ENCODE measurements at regions not wholly inside any gene's neighbourhood (a gene's known extent, or its start where the extent isn't known, plus 50 kb on each side); places are given as distances from the start of the nearest gene placed in this dataset.

DNA sequence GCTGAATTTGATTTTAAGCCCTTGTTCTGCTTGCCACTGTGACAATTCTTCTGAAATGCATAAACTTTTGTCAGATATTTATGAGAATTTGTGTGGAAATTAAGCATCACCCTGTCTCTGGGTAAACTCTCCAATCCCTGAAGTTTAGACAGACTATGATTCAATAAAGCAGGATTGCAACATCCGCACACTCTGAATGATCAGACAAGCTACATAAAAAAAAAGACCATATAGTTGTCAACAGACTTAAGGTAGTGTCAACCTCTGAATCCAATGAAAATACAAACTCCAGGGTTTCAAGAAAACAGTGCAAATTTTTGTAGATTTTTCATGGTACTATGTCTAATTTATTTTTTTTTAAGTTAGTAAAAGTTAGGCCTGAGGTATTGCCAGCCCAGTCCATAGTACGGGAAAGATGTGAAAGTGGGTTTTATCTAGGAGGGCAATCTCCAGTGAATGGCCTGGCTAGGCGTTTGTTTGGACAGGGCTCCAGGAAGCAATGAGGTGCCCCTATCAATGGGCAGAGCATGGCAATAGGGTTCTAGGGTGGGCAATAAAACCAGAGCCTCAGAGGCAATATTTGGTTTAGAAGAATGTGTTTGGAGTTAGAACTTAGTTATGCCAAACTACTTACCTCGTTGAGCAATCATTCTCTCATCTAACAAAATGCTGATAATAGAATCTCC, 762.6 kb upstream of the SEMA6A start:
- H3K36me3 ChIP-seq (ENCODE audit: control insufficient read depth in 4 of 4, insufficient read depth in 4 of 4, low read length in 4 of 4): no peaks in the 10 kb centered on the region
- H3K27me3 ChIP-seq (ENCODE audit: control insufficient read depth in 3 of 3, insufficient read depth in 3 of 3, low read length in 2 of 3): no peaks in the 10 kb centered on the region
- no peak overlapping the region for H3K4me3 ChIP-seq
- H3K9me3 ChIP-seq (ENCODE audit: control insufficient read depth in 4 of 4, insufficient read depth in 3 of 4, low read length in 3 of 4): no peaks in the 10 kb centered on the region
- ATAC-seq (ENCODE audit: insufficient read depth, low FRiP score) (no peak), DNase-seq (no peak)
- no peak overlapping the region for H3K9ac ChIP-seq (ENCODE audit: insufficient read depth in 1 of 2, low read length in 2 of 2)
- H3K27ac ChIP-seq (ENCODE audit: low read depth in 1 of 2, low read length in 1 of 2): no peak overlapping the region
- TF ChIP-seq CTCF (IDR thresholded peaks at IDR 0.05; ENCODE audit: control extremely low read depth, extremely low read depth): no peak
- 81 to 83% methylated on average over 4 of the region's 4 CpGs for WGBS, 2 donors
- H3K4me1 ChIP-seq (ENCODE audit: control insufficient read depth in 5 of 5, insufficient read depth in 5 of 5, low read length in 5 of 5): no peaks in the 10 kb centered on the region

DNA sequence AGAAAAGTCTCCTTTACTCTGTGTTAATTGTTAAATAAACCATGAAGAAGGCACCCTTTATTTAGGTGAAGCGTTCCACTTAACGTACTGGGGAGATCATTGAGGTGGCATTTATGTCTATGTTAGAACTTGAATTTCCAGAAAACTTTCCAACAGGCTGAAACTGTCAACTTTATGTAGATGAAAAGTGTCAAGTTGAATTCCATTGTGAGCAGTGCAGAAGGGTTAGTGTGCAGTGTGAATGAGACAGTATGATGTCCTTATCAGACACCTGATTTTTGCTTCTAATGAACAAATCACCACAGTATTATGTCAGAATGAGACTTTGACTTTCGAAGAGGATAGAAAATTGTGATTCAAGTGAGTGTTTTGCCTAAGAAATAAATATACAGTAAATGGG, 761.6 kb upstream of the SEMA6A start:
- H3K9ac ChIP-seq (ENCODE audit: insufficient read depth in 1 of 2, low read length in 2 of 2): no peak overlapping the region
- no peak for TF ChIP-seq CTCF (IDR thresholded peaks at IDR 0.05; ENCODE audit: control extremely low read depth, extremely low read depth)
- H3K27me3 ChIP-seq (ENCODE audit: control insufficient read depth in 3 of 3, insufficient read depth in 3 of 3, low read length in 2 of 3): no peaks in the 10 kb centered on the region
- ATAC-seq (ENCODE audit: insufficient read depth, low FRiP score): no peak
- no peaks in the 10 kb centered on the region for H3K4me1 ChIP-seq (ENCODE audit: control insufficient read depth in 5 of 5, insufficient read depth in 5 of 5, low read length in 5 of 5)
- H3K9me3 ChIP-seq (ENCODE audit: control insufficient read depth in 4 of 4, insufficient read depth in 3 of 4, low read length in 3 of 4): no peaks in the 10 kb centered on the region
- no peak overlapping the region for H3K27ac ChIP-seq (ENCODE audit: low read depth in 1 of 2, low read length in 1 of 2)
- 81 to 84% methylated on average over 3 of the region's 3 CpGs for WGBS, 2 donors
- DNase-seq: no peak
- H3K36me3 ChIP-seq (ENCODE audit: control insufficient read depth in 4 of 4, insufficient read depth in 4 of 4, low read length in 4 of 4): no peaks in the 10 kb centered on the region
- H3K4me3 ChIP-seq: no peak overlapping the region

- no peak overlapping the region for H3K9ac ChIP-seq (ENCODE audit: insufficient read depth in 1 of 2, low read length in 2 of 2)
- no peak overlapping the region for H3K4me3 ChIP-seq
- WGBS, 2 donors: 94 to 95% methylated on average over 3 of the region's 3 CpGs
- peaks cover 0 to 3% (median 0%) of the 10 kb centered on the region in 4 donors for H3K9me3 ChIP-seq (ENCODE audit: control insufficient read depth in 4 of 4, insufficient read depth in 3 of 4, low read length in 3 of 4)
- ATAC-seq (ENCODE audit: insufficient read depth, low FRiP score) (no peak), DNase-seq (no peak)
- no peak for TF ChIP-seq CTCF (IDR thresholded peaks at IDR 0.05; ENCODE audit: control extremely low read depth, extremely low read depth)
- no peak overlapping the region for H3K27ac ChIP-seq (ENCODE audit: low read depth in 1 of 2, low read length in 1 of 2)
- no peaks in the 10 kb centered on the region for H3K27me3 ChIP-seq (ENCODE audit: control insufficient read depth in 3 of 3, insufficient read depth in 3 of 3, low read length in 2 of 3)
- H3K4me1 ChIP-seq (ENCODE audit: control insufficient read depth in 5 of 5, insufficient read depth in 5 of 5, low read length in 5 of 5): no peaks in the 10 kb centered on the region
- no peaks in the 10 kb centered on the region for H3K36me3 ChIP-seq (ENCODE audit: control insufficient read depth in 4 of 4, insufficient read depth in 4 of 4, low read length in 4 of 4)
Observed at GRCh38 chr5:117333011-117333410, 758.4 kb upstream of the SEMA6A start.

- Histone ChIP-seq H3K9ac (ENCODE audit: insufficient read depth in 1 of 2, low read length in 2 of 2) (no peak overlapping the region), H3K9me3 (ENCODE audit: control insufficient read depth in 4 of 4, insufficient read depth in 3 of 4, low read length in 3 of 4) (peaks cover 0 to 3% (median 0%) of the 10 kb centered on the region in 4 donors), H3K27ac (ENCODE audit: low read depth in 1 of 2, low read length in 1 of 2) (no peak overlapping the region), H3K36me3 (ENCODE audit: control insufficient read depth in 4 of 4, insufficient read depth in 4 of 4, low read length in 4 of 4) (no peaks in the 10 kb centered on the region), H3K4me1 (ENCODE audit: control insufficient read depth in 5 of 5, insufficient read depth in 5 of 5, low read length in 5 of 5) (no peaks in the 10 kb centered on the region), H3K27me3 (ENCODE audit: control insufficient read depth in 3 of 3, insufficient read depth in 3 of 3, low read length in 2 of 3) (no peaks in the 10 kb centered on the region), H3K4me3 (no peak overlapping the region)
- WGBS, 2 donors: 90 to 100% methylated on average over 1 of the region's 1 CpG
- DNase-seq (no peak), ATAC-seq (ENCODE audit: insufficient read depth, low FRiP score) (no peak)
- TF ChIP-seq CTCF (IDR thresholded peaks at IDR 0.05; ENCODE audit: control extremely low read depth, extremely low read depth): no peak
Observed at GRCh38 chr5:117332341-117332740, 757.7 kb upstream of the SEMA6A start.
